ENCODE measurements at regions not wholly inside any gene's neighbourhood (a gene's known extent, or its start where the extent isn't known, plus 50 kb on each side); places are given as distances from the start of the nearest gene placed in this dataset.

DNA sequence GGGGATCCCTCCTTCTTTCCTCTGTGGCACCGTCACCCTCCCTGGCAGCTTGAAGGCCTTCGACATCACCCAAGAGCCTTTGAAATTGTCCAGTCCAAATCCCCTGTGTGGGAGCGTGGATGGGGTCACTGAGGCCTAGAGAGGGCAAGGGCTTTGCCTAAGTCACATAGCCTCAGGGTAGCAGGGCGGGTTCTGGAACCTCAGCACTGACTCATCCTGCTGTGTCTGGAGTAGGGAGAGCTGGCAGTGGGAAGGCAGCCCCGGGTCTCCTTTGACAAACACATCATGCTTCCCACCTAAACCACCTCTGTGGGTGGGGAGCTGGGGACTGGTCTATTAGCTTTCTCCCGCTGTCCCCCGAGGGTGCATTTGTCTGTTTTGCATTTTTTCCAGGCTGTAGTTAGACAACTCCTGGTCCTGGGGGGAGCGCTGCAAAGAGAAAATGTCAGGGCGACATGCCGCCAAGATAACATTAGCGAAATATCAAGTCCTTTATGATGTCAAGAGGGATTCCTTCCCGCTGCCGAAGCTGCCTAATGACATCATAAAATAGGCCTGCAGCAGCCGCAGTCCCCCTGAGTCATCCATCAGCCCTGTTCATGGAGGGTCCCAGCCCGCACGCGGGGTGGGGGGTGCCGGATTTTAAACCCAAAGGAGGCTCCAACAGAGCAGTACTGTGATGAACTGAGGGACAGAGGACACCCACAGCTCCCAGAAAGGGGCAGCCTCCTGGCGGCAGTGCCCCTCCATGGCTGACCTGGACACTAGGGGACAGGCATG, 77.0 kb upstream of the POU3F1 start:
- H3K4me1 ChIP-seq (ENCODE audit: control insufficient read depth, insufficient read depth, low read length) = no peaks in the 10 kb centered on the region
- H3K9me3 ChIP-seq (ENCODE audit: control insufficient read depth in 2 of 2, low read length in 2 of 2) = no peaks in the 10 kb centered on the region
- no peak overlapping the region for H3K27ac ChIP-seq (ENCODE audit: low read length)
- no peak overlapping the region for H3K4me3 ChIP-seq (ENCODE audit: low read length in 2 of 2)
- H3K27me3 ChIP-seq (ENCODE audit: control insufficient read depth in 1 of 2, insufficient read depth in 2 of 2, low read length in 2 of 2) = peaks cover 0 to 2% of the 10 kb centered on the region in 2 donors
- no peaks in the 10 kb centered on the region for H3K36me3 ChIP-seq (ENCODE audit: control insufficient read depth in 2 of 2, insufficient read depth in 2 of 2, low read length in 2 of 2)
- no peak overlapping the region for H3K9ac ChIP-seq (ENCODE audit: low read length in 2 of 2)

DNA sequence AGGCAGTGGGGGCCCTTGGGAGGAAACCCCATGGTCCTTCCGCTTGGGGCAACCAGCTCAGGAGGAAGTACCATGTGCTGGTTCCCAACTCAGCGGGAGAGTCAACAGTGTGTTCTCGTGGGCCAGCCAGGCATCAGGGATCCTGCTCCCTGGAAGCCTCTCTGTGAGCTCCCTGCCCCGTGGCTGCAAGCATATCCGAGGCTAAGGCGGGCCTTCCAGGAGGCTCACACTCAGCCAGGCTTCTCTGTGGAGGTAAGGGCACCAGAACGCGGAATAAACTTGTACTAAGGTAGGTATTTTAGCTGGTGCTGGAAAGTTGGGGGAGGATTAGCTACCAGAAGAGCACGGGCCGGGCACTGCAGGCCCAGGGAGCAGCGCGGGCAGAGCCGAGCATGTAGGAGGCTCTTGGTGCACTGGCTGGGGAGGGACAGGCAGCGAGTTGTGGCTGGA, 74.7 kb upstream of the POU3F1 start:
- H3K27ac ChIP-seq (ENCODE audit: low read length) = no peak overlapping the region
- H3K4me1 ChIP-seq (ENCODE audit: control insufficient read depth, insufficient read depth, low read length) = no peaks in the 10 kb centered on the region
- no peaks in the 10 kb centered on the region for H3K36me3 ChIP-seq (ENCODE audit: control insufficient read depth in 2 of 2, insufficient read depth in 2 of 2, low read length in 2 of 2)
- no peak overlapping the region for H3K9ac ChIP-seq (ENCODE audit: low read length in 2 of 2)
- H3K9me3 ChIP-seq (ENCODE audit: control insufficient read depth in 2 of 2, low read length in 2 of 2) = no peaks in the 10 kb centered on the region
- H3K4me3 ChIP-seq (ENCODE audit: low read length in 2 of 2) = no peak overlapping the region
- peaks cover 0 to 2% of the 10 kb centered on the region in 2 donors for H3K27me3 ChIP-seq (ENCODE audit: control insufficient read depth in 1 of 2, insufficient read depth in 2 of 2, low read length in 2 of 2)

DNA sequence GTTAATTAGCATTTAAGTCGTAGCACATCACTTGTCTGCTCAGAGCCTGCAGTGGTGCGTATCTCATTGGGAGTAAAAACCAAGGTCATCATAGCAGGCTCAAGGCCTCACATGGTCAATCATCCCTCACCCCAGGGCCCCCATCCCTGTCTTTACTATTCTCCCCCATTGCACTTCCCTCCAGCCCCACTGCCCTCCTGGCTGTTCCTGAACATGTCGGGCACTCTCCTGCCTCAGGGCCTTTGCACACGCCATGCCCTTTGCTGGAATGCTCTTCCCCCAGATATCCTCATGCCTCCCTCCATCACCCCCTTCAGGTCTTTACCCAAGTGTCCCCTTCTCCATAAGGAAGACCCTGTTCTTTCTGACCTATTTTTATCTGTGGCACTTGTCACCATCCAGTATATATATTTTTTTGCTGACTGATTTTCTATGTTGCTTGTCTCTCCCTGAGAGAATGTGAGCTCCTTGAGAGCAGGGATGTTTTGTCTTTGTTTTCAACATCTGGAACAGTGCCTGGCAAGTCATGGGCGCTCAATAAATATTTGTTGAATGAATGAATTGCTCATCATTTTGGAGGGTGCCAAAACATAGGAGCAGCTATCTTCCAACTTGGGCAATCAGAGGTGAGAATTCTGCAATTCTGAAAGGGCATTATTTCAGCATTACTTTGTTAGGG, 74.1 kb upstream of the POU3F1 start:
- Histone ChIP-seq H3K27me3 (ENCODE audit: control insufficient read depth in 1 of 2, insufficient read depth in 2 of 2, low read length in 2 of 2) (peaks cover 0 to 2% of the 10 kb centered on the region in 2 donors), H3K27ac (ENCODE audit: low read length) (no peak overlapping the region), H3K9me3 (ENCODE audit: control insufficient read depth in 2 of 2, low read length in 2 of 2) (no peaks in the 10 kb centered on the region), H3K4me3 (ENCODE audit: low read length in 2 of 2) (no peak overlapping the region), H3K36me3 (ENCODE audit: control insufficient read depth in 2 of 2, insufficient read depth in 2 of 2, low read length in 2 of 2) (no peaks in the 10 kb centered on the region), H3K4me1 (ENCODE audit: control insufficient read depth, insufficient read depth, low read length) (no peaks in the 10 kb centered on the region), H3K9ac (ENCODE audit: low read length in 2 of 2) (no peak overlapping the region)

DNA sequence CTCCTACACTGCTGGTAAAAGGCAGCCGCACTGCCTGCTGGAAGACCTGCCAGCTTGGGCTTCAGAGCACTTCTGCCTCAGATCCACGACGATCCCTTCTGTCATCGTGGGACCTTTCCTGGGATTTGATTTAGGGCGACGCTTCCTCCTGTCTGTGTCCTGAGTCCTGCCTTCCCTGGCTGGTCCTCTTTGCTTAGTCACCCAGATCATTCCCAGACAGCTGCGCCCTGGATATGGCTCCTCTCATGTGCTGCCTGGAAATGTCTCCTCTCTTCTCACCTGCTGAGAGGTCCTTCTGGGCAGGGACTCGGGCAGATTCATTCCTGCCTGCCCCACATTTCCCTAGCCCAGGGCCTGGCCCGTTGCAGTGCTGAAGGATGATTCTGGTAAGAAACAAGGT, 72.4 kb upstream of the POU3F1 start:
- Histone ChIP-seq H3K36me3 (ENCODE audit: control insufficient read depth in 2 of 2, insufficient read depth in 2 of 2, low read length in 2 of 2) (no peaks in the 10 kb centered on the region), H3K9me3 (ENCODE audit: control insufficient read depth in 2 of 2, low read length in 2 of 2) (no peaks in the 10 kb centered on the region), H3K4me3 (ENCODE audit: low read length in 2 of 2) (no peak overlapping the region), H3K27me3 (ENCODE audit: control insufficient read depth in 1 of 2, insufficient read depth in 2 of 2, low read length in 2 of 2) (peaks cover 0 to 2% of the 10 kb centered on the region in 2 donors), H3K4me1 (ENCODE audit: control insufficient read depth, insufficient read depth, low read length) (peaks cover 5% of the 10 kb centered on the region), H3K27ac (ENCODE audit: low read length) (no peak overlapping the region), H3K9ac (ENCODE audit: low read length in 2 of 2) (no peak overlapping the region)

DNA sequence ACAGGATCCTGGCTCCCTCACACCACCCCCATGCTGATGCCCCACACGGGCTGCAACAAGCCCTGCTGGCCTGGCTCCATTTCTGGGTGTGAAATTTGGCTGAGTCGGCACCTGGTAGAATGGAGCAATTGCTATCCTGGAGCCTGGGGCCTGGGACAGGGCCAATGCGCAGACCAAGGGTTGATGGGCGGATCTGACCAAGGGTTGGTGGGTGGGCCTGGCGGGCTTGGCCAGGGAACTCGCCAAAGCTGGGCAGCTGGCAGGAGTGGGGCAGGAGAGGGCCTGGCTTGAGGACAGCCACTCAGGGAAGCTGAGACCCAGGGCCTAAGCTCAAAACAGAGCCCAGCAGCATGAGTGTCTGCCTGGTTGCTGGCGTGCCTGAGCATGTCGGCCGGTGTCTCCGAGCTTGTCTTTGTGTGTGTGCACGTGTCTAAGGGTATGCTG, 70.9 kb upstream of the POU3F1 start:
- Histone ChIP-seq H3K4me1 (ENCODE audit: control insufficient read depth, insufficient read depth, low read length) (peaks cover 5% of the 10 kb centered on the region), H3K9me3 (ENCODE audit: control insufficient read depth in 2 of 2, low read length in 2 of 2) (no peaks in the 10 kb centered on the region), H3K27ac (ENCODE audit: low read length) (no peak overlapping the region), H3K4me3 (ENCODE audit: low read length in 2 of 2) (no peak overlapping the region), H3K9ac (ENCODE audit: low read length in 2 of 2) (no peak overlapping the region), H3K36me3 (ENCODE audit: control insufficient read depth in 2 of 2, insufficient read depth in 2 of 2, low read length in 2 of 2) (no peaks in the 10 kb centered on the region), H3K27me3 (ENCODE audit: control insufficient read depth in 1 of 2, insufficient read depth in 2 of 2, low read length in 2 of 2) (peaks cover 0 to 2% of the 10 kb centered on the region in 2 donors)

DNA sequence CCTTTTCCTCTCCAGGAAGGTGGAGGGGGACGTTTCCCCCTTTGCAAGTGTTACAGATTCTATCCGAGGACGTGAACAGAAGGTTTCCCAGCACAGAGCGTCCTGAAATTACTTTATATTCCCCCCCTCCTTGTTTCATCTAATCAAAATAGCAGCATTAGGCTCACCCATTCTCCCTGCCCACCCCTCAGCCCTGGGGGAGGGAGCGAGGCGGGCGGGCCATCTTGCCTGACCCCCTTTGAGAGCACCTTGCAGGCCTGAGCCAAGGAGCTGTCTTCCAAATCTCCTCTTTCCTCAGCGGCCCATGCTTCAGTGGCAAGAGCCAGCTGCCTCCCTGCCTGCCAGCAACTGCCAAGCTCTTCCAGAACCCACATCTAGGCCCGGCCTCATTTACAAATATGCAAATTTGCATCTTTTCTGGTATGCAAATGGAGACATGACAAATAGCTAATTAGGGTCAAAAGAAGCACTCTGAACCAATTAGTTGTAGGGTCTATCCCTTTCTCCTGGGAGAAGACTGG, 69.1 kb upstream of the POU3F1 start:
- Histone ChIP-seq H3K9me3 (ENCODE audit: control insufficient read depth in 2 of 2, low read length in 2 of 2) (no peaks in the 10 kb centered on the region), H3K4me3 (ENCODE audit: low read length in 2 of 2) (no peak overlapping the region), H3K27ac (ENCODE audit: low read length) (no peak overlapping the region), H3K36me3 (ENCODE audit: control insufficient read depth in 2 of 2, insufficient read depth in 2 of 2, low read length in 2 of 2) (no peaks in the 10 kb centered on the region), H3K4me1 (ENCODE audit: control insufficient read depth, insufficient read depth, low read length) (peaks cover 5% of the 10 kb centered on the region), H3K9ac (ENCODE audit: low read length in 2 of 2) (no peak overlapping the region), H3K27me3 (ENCODE audit: control insufficient read depth in 1 of 2, insufficient read depth in 2 of 2, low read length in 2 of 2) (peaks cover 0 to 2% of the 10 kb centered on the region in 2 donors)

DNA sequence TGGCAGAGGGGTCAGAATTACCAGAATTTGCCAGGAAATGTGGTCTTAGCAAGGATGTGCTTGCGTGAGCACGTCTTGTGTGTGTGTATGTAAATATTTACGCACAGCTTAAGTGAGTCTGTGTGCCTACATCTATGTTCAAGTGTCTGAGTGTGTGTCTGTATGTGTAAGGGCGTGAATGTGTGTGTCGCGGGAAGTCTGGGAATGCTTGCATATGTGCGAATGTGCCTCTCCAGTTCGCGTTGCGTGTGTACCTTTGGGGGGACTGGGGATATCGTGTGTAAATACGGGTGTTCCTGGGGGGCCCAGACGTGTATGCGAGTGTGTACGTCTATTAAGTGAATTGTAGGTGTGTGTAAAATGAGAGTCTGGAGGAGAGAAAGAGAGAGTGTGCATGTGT, 68.6 kb upstream of the POU3F1 start:
- Histone ChIP-seq H3K27ac (ENCODE audit: low read length) (no peak overlapping the region), H3K9ac (ENCODE audit: low read length in 2 of 2) (no peak overlapping the region), H3K27me3 (ENCODE audit: control insufficient read depth in 1 of 2, insufficient read depth in 2 of 2, low read length in 2 of 2) (peaks cover 0 to 2% of the 10 kb centered on the region in 2 donors), H3K9me3 (ENCODE audit: control insufficient read depth in 2 of 2, low read length in 2 of 2) (peaks cover 0 to 3% of the 10 kb centered on the region in 2 donors), H3K36me3 (ENCODE audit: control insufficient read depth in 2 of 2, insufficient read depth in 2 of 2, low read length in 2 of 2) (no peaks in the 10 kb centered on the region), H3K4me1 (ENCODE audit: control insufficient read depth, insufficient read depth, low read length) (peaks cover 5% of the 10 kb centered on the region), H3K4me3 (ENCODE audit: low read length in 2 of 2) (no peak overlapping the region)

DNA sequence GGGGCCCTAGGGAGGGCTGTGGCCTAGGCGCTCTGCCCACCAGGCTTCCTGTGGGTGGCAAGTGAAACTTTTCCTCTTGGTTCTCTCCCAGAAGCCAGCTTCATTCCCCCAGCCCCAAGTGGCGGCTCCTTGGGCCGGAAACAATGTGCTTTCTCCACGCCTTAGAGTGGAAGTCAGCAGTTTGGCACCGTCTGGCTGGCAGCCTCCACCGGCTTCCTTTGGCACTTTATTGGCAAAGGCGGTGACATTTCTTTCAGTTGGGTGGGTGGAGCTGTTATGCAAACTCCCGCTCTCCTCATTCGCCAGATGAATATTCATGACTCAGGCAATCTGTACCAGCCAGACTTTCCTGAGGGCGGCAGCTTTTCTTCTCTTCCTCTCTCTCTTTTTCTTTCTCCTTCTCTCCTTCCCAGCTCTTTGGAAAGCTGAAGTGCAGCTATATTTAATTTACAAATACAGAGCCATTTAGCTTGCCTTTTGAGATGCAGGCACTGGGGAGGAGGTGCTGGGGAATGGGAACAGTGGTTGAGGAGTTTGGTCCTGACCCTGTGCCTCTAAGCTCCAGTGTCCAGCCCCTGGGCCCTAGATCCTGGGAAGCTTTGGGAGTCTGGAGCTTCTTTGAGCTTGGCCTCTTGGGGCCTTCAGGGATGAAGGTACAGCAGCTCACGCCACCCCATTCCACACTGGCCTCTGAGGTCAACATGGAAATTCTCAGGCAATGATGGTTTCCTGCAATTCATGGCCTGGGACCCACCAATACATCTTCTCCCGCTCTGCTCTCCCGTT, 67.8 kb upstream of the POU3F1 start:
- Histone ChIP-seq H3K27me3 (ENCODE audit: control insufficient read depth in 1 of 2, insufficient read depth in 2 of 2, low read length in 2 of 2) (peaks cover 0 to 2% of the 10 kb centered on the region in 2 donors), H3K9ac (ENCODE audit: low read length in 2 of 2) (no peak overlapping the region), H3K4me1 (ENCODE audit: control insufficient read depth, insufficient read depth, low read length) (peaks cover 5% of the 10 kb centered on the region), H3K36me3 (ENCODE audit: control insufficient read depth in 2 of 2, insufficient read depth in 2 of 2, low read length in 2 of 2) (no peaks in the 10 kb centered on the region), H3K9me3 (ENCODE audit: control insufficient read depth in 2 of 2, low read length in 2 of 2) (peaks cover 0 to 4% of the 10 kb centered on the region in 2 donors), H3K27ac (ENCODE audit: low read length) (no peak overlapping the region), H3K4me3 (ENCODE audit: low read length in 2 of 2) (no peak overlapping the region)

DNA sequence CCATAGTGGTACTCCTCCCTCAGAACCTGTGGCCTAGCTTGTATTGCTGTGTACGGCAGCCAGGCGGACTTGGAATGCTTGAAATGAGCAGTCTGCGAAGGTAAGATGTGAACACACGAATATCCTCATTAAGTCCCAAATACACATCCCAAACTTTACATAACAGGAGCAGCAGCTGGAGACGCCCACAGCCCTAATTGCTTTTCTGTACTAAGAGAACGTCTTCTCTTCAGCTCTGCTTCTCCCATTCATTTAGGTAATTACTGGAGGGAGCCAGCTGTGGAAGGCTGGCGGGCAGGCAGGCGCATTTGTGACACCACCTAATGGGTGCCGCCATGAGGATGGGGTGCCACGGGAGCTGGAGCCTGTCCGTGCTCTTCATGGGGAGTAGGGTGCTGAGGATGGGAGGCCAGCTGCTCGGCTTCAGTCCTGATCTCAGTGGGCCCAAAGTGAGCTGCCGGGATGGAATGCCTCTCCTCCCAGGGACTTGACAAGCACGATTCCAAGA, 66.6 kb upstream of the POU3F1 start:
- no peak overlapping the region for H3K27ac ChIP-seq (ENCODE audit: low read length)
- H3K27me3 ChIP-seq (ENCODE audit: control insufficient read depth in 1 of 2, insufficient read depth in 2 of 2, low read length in 2 of 2) = no peaks in the 10 kb centered on the region
- no peaks in the 10 kb centered on the region for H3K36me3 ChIP-seq (ENCODE audit: control insufficient read depth in 2 of 2, insufficient read depth in 2 of 2, low read length in 2 of 2)
- H3K9ac ChIP-seq (ENCODE audit: low read length in 2 of 2) = no peak overlapping the region
- H3K4me1 ChIP-seq (ENCODE audit: control insufficient read depth, insufficient read depth, low read length) = peaks cover 5% of the 10 kb centered on the region
- no peak overlapping the region for H3K4me3 ChIP-seq (ENCODE audit: low read length in 2 of 2)
- peaks cover 0 to 4% of the 10 kb centered on the region in 2 donors for H3K9me3 ChIP-seq (ENCODE audit: control insufficient read depth in 2 of 2, low read length in 2 of 2)

DNA sequence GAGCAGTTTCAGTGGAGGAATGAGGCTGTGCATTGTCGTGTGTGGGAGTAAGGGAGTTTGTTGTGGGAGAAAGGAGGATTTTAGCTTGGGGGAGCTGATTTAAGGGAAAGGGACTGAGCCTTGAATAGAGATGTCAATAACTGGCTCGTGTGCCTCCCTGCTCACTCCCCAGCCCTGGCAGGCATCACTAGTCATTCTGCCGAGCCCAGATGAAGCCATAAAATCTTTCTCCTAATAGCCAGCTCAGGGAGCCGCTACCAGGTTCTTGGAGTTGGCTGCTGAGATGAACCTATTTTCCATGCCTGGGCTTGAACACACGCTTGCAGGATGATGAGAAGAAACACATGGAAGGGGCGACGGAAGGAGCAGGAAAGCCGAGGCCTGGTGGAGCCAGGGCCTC, 65.0 kb upstream of the POU3F1 start:
- Histone ChIP-seq H3K9ac (ENCODE audit: low read length in 2 of 2) (no peak overlapping the region), H3K27ac (ENCODE audit: low read length) (no peak overlapping the region), H3K36me3 (ENCODE audit: control insufficient read depth in 2 of 2, insufficient read depth in 2 of 2, low read length in 2 of 2) (no peaks in the 10 kb centered on the region), H3K4me3 (ENCODE audit: low read length in 2 of 2) (no peak overlapping the region), H3K27me3 (ENCODE audit: control insufficient read depth in 1 of 2, insufficient read depth in 2 of 2, low read length in 2 of 2) (no peaks in the 10 kb centered on the region), H3K9me3 (ENCODE audit: control insufficient read depth in 2 of 2, low read length in 2 of 2) (peaks cover 0 to 4% of the 10 kb centered on the region in 2 donors), H3K4me1 (ENCODE audit: control insufficient read depth, insufficient read depth, low read length) (peaks cover 5% of the 10 kb centered on the region)
